Activated T-cell treated with anti-CD3 and anti-CD28 coated beads, Interleukin-2, amount 50 U/mL, for 48 hours (primary cell): ENCODE measurements at regions not wholly inside any gene's neighbourhood (a gene's known extent, or its start where the extent isn't known, plus 50 kb on each side); places are given as distances from the start of the nearest gene placed in this dataset.

Experiments
- DNase-seq, 2 experiments: peaks; one replicate each; pipeline ENCODE4 v3.0.0-alpha.2; 2020

DNA sequence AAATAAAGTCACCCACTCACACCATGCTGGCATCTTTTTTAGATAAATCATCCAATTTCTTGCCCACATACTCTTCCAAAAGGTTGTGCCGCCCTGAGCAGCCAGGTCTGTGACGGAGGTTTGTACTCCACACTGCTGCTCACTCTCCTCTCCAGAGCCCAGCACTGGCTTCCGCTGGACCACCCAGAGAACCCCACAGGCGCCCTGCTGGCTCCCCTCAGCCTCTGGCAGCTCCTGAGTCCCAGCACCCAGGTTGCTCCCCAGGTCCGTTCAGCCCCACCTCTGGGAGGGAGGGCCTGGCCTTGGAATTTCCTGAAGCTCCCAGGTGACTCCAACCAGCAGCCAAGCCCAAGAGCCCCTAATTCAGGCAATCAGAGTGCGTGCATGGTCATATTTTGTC is 131.7 kb upstream of the CST7 start:
- DNase-seq = no peak

DNA sequence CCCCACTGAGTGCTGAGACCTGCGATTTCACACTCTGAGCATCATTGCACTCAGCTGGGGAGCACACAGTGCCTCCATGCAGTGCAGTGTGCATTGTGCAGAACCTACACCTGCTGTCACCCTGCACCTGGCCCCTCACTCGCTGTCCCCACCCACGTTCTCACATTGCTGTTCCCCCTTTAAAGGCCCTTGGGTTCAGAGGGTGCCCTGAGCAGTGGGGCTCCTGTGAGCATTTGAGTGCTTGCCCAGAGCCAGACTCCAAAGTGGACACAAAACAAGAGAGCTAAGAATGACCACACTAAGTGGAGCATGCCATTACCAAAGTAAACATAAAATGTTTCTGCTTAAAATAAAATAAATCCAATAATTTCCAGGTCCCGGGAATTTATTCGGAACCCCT is 131.0 kb upstream of the CST7 start:
- no peak for DNase-seq

DNA sequence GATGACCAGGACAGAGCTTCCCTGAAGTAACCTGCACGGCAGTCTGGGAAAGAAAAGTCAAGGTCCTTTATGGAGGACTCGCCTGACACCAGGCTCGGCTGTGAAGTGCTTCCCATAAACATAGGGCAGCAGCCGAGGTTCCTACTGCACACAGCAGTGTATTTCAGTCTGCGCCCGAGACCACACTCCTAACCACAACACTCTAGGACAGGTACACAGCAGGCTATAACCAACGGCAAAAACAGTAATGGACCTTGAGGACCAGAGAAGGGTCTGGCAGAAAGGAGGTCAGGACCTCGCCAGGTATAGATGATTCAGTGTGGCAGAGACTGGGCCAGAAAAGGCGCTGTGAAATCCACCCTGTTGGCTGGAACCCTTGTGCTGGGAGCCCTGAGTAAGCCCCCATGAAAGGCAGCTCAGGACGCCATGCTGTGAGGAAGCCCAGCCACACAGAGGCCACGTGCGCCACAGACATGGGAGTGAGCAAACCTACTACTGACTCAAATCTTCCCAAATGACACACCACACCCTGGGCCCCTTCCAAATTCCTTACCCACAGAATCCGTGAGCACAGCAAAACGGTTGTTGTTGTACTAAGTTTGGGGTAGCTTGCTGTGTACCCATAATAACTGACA is 129.6 kb upstream of the CST7 start:
- no peak for DNase-seq

DNA sequence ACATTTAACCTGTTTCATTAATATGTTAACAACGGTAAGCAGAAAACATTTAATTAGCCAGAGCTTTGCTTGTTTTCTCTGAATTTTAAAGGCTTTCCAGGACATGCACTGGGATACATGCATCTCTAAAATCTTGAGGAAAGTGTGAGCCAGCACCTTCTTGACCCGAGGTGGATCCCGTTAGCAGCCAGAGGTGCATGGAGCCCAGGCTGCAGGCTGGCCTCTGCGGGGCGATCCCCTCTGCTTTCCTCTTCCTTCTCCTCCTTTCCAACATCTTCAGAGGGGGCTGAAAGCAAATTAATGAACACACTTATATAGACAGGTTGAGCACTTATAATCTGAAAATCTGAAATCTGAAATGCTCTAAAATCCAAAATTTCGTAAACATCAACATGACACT is 128.7 kb upstream of the CST7 start:
- no peak for DNase-seq

DNA sequence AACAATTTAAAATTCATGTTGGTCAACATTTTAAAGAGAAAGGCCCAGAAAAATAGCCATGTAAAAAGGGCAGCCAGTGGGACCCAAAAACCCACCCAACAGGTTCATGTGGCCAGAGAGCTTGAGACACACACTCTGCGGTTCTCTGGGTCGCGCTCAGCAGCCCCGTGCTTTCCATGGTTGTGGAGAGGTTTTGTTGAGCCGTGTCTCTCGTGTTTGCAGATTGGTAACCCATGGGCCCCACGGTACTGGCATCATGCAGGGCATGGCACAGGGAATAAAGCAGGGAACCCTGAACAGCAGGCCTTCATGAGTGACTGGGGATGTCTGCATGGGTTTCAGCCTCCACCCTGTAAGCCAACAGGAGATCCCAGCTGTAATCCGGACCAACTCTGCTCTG is 127.7 kb upstream of the CST7 start:
- DNase-seq = no peak

DNA sequence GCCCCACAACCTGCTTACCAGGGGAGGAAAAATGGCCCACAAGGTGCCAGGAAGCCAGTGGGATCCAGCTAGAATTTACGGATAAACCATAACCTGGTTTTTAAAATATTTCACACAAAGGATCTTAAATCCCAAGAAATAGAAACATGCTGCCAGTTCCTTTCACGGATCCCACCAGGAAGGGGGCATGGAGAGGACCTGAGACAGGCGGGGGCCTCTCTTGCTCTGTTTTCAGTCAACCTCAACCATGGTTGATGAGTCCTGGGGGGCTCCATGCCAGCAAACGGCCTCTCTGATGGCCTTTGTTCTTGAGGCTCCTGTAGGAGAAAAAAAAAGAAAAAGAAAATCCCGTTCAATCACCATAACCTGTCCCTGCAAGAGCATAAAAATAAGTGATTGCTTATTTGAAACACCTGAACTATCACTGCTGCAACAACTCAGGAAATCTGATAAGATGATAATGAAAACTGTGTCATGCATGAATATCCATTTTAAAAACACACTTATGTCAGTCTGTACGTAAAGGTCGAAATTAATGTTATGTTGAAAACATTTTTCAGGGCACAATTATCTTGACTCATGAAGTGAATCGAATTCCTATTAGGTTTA is 125.8 kb upstream of the CST7 start:
- no peak for DNase-seq

DNA sequence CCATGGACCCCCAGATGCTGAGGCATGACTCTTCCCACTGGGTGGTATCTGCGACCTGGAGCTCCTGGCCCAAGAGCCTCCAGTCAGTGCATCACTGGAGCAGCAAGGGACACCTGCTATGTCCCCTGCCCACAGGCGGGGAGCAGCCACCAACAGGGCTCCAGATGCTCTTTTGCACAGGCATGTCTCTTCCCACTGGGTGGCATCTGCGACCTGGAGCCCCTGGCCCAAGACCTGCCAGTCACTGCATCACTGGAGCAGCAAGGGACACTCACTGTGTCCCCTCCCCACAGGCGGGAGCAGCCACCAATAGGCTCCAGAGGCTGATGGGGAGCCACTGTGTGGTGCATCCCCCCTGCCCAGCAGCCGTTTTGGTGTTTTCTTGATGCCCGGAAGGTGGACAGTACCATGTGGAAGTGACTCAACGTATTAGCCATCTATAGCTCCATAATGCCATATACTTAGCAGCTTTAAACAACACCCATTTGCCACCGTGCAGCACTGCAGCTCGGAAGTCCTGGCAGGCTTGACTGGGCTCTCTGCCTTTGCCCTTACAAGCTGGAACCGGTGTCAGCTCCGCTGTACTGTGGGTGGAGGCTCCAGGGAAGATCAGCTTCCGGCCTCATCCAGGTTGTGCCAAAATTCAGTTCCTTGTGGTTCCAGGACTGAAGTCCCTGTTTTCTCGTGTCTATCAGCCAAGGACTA is 124.9 kb upstream of the CST7 start:
- DNase-seq = no peak

DNA sequence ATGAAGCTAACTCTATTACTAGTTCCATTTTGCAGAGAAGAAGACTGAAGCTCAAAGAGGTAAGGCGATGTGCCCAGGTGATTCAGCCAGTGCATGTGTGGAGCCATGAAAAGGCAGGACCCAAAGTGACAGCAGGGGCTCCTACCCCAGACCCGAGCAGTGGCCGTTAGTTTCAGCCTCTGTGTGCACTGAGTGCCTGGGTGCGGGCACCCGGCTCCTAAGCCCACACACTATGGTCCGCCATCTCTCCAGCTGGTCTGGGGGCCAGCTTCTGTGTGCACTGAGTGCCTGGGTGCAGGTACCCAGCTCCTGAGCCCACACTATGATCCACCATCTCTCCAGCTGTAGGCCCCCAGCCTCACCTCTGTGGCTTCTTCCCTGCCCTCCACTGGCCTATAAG is 123.5 kb upstream of the CST7 start:
- DNase-seq = no peak

DNA sequence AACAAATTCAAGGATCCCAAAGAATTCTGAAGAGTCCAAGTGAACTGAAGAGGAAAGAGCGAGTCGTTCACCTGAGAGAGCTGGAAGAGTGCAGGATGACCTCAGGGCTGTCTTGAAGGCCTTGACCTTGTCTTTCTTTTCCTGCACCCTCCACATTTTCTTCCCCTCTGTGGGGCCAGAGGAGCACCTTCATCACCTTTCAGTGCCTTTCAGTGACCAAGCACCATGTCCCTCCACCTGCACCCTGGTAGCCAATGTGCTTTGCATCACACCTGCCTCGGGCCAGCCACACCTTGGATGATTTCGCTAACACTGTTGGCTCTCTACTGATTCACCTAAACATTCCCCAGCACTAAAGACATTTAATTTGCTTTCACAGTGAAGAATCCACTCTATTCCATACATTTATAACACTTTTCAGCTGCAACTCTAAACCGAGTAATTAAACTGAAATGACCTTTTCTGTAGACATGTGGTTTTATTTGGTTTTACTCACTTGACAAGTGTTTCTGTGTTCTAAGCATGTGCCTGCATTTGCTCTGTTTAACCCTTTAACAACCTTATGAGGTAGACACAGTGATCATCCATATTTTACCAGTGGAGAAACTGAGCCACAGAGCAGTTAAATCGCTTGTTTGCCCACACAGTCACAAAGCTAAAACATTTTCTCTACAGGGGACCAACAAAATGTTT is 121.3 kb upstream of the CST7 start:
- no peak for DNase-seq

DNA sequence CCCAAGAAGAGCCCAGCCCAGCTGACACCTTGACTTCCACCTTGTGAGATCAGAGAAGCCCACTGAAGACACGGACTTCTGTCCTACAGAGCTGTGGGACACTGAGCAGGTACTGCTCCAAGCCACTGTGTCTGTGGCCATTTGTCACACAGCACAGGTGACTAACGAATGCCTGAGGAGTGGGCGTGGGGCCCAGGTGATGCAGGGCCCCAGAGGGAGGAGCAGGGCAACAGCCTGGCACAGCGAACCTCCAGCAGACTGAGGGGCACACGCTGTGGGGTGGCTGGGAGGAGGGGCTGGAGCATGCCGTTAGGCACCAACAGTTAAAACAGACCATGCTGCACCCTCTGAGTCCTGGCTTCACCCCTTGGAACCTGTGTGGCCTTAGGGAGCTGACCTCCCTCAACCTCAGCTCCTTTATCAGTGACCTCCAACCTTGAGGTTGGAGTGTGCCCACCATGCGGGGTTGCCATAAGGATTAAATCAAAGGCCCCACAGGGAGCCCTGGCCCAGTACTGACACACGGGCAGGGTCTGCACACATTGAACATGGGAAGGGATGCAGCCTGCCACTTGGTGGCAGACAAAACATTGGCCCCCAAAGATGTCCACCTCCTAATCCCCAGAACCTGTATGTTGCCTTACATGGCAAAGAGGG is 119.9 kb upstream of the CST7 start:
- no peak for DNase-seq

DNA sequence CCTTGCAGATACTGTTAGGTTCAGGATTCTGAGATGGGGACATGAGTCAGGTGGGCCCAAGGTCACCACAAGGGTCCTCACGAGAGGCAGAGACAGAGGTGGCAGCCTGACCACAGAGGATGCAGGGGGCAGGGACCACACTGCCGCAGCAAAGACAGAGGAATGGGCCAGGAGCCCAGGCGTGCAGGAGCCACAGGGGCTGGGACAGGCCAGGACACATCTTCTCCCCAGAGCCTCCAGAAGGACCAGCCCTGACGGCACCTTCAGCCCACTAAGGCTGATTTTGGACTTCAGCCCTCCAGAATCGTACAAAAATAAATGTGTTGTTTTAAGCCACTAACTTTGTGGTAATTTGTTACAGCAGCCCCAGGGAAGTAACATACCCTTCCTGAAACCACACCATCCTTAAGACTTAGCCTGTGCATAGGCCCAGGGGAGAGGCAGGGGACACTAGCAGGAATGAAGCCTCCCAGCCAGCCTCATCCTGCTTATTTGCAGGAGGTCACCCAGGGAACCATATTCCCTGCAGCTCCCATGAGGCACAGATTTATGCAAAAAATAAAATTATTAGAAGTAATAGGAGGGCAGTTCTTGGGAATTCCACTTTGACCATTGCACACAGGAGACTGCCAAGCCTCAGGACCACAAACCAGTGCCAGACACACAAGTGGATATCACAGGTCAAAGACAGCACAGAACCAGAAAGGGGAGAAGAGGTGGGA is 119.3 kb upstream of the CST7 start:
- no peak for DNase-seq

DNA sequence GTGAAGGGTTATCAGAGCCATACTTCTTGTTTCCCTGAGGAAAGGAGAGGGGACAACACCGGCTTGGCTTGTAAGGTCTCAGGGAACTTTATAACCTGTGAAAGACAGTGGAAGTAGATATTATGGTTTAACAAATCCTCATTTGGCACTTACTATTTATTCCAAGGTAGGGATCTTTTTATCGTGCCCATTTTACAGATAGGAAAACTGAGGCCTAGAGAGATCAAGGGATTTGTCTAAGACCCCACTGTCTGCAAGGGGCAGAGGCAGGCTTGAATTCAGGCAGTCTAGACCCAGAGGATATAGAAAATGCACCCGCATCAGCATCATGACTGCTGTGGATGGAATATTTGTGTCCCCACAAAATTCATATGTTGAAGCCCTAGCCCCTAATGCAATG is 118.4 kb upstream of the CST7 start:
- no peak for DNase-seq

DNA sequence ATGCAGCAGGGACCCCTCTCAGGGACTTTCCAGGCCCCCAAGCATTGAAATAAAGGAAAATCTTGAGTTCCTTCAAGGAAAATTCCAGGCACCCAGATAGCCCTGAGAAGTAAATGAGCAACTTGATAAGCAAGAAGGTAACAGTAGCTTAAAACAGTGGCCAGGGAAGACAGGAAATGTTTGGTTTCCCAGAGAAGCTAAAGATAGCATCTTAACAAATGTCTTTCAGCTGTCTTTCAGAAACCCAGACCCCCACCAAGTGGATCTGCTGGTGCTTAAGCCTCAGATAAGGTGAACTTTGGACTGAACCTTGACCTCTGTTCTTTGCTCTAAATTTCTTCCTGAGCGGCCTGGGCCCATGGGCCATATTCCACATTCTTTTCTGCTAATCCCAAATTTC is 117.8 kb upstream of the CST7 start:
- no peak for DNase-seq

DNA sequence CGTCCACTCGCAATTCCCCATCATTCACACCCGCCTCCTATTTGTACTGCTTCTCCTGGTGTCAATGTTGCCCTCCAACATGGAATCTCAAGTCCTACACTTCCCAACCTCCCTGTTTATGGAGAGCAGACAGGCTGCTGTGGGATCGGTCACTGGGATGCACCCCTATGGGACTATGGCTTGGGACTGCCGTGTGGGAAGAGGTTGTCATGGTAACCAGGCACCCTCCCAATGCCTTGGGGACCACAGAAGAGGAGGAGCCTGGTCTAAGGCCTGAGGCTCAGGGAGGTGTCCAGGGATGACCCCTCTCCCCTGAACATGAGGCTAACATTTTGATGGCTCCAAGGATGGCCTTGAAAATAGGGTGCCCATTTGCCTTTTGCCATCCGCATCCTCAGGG is 116.6 kb upstream of the CST7 start:
- no peak for DNase-seq

DNA sequence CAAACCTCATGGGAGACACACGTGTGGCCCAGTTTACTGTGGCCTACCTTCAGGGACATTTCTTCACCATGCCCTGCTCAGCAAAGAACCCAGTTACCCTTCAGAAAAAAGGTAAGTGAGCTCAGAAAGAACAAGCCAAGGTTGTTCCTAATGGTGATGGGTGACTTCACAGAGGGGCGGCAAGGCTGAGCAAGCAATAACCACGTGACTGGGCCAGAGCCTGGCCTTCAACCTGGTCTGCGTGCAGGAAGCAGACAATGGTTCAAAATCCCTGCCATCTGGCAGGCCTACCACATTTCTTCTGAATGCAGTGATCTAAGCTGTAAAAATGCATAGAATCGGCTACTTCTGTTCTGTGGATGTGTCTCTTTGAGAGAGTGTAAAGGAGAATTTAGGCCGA is 115.5 kb upstream of the CST7 start:
- no peak for DNase-seq

DNA sequence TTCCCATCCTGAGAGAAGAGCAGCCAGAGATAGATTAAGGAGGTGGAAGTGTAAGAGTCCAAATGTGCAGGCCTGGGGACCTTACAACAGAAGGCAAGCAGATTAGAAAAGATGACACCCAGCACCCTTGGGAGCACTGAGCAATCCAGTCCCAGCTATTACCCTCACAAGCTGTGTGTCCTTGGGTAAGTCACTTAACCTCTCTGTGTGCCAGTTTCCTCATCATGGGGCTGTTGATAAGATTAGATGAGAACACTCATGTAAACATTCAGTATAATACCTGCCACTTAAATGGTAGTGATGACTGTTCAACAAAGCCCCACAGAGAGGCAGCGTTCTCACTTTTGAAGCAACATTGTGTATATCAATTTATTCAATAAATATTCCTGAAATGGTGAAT is 114.8 kb upstream of the CST7 start:
- no peak for DNase-seq

DNA sequence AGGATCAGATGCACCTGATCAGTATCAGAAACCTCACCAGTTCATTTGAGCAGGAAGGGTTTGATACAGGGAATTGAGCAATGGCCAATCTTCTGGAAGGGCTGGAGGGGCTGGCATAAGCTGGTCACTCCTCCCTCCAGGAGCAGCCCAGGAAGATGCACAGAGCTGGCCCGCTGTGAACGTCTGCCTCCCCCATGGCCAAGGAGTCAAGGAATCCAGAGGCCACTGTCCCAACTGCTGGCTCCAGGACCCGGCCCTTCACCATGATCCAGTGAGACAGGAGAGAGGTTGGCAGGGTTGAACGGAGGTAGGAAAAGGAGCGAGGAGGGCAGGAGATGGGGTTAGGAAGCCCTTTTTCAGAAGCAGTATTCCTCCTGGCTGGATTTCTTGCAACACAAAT is 113.9 kb upstream of the CST7 start:
- no peak for DNase-seq

DNA sequence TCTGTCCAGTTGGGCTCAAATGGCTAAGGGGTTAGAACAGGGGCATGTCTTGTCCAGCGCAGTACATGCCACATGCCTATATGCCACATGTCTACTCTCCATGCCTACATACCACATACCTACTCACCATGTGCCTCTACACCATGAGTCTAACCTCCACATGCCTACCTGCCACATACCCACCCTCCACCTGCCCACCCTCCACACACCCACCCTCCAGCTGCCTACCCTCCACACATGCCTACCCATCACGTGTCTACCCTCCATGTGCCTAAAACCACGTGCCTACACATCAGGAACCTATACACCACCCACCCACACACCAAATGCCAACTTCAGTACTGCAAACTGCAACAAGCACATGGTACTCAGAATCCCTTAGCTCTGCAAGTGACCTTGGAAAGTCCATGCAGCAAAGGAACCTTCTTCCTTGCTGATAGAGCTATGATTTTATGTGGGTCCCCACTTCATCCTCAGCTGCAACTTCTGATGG is 113.0 kb upstream of the CST7 start:
- no peak for DNase-seq

DNA sequence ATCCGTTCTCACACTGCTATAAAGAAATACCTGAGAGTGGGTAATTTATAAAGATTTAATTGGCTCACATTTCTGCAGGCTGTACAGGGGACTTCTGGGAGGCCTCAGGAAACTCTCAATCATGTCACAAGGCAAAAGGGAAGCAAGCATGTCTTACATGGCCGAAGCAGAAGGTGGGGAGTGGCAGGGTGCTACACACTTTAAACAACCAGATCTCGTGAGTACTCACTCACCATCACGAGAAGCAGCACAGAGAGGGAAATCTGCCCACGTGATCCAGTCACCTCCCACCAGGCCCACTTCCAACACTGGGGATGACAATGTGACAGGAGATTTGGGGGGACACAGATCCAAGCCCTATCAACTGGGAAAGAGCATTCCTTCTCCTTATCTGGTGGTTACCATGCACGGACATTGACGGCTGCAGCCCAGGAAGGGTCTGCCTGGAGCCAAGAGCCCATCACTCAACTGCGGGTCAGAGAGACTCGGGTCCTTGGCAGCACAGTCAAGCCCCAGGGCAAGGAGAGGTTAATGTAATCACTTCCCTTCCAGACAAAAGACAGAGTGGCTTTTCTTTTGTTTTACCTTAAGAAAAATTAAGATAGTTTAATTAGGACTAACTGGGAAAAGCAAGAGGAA is 112.3 kb upstream of the CST7 start:
- DNase-seq = no peak

DNA sequence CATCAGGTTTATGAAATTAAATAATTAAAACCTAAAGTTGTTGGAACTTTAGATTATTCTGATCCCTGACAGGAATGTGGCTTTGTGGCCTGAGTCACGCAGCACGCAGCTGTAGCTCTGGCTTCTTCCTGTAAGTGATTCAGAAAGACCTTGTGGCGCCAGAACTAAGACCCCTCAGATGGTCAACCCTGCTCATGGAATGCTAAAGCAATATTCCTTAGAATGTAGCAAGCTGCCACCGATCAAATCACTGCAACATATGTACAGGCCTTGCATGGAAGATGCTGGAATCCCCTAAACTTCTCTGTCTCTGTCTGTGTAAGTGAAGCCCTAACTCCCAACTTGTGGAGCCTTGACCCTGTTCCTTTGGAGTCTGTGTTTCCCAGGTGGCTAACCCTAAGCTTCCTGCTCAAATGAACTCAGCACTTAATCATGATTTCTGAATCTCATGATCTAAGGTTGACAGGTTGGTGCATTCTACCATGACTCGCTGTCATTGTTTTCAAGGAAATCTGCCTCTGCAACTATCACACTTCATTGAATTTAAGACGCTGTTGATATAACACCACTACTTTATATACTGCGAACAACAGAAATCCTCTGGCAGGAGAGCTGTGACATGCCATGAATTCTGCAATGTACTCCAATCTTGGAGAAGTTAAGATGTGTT is 111.2 kb upstream of the CST7 start:
- DNase-seq = no peak
